GM23338 (cell line): ENCODE measurements at regions not wholly inside any gene's neighbourhood (a gene's known extent, or its start where the extent isn't known, plus 50 kb on each side); places are given as distances from the start of the nearest gene placed in this dataset.

Source experiments
- ATAC-seq: fragments of 200-7000 bp; cut with Tn5 transposase; 3 replicates; pipeline ENCODE4 v1.9.1; 2020
- DNase-seq: peaks from one replicate; pipeline ENCODE4 v3.0.0-alpha.2; 2015; ENCODE audit warnings: low spot score
- H2AFZ ChIP-seq: fragments of 200-600 bp; sonication (generic); 2 replicates; pipeline ENCODE4 v1.8.0; 2016; ENCODE audit warnings: antibody characterized with exemption, mild to moderate bottlenecking, moderate library complexity
- H3F3A ChIP-seq: fragments of 200-600 bp; sonication (generic); replicated peaks from 2 replicates; pipeline ENCODE4 v1.8.0; 2017; ENCODE audit warnings: antibody characterized with exemption, mixed run types, low read depth
- H3K27ac ChIP-seq: fragments of 200-600 bp; sonication (generic); 2 replicates; pipeline ENCODE4 v1.6.1; 2016; ENCODE audit warnings: low read depth
- H3K27me3 ChIP-seq: fragments of 200-600 bp; sonication (generic); 2 replicates; pipeline ENCODE4 v1.8.0; 2016; ENCODE audit warnings: mild to moderate bottlenecking, mixed run types, moderate library complexity; ENCODE audit not compliant: insufficient read depth
- H3K36me3 ChIP-seq: fragments of 200-600 bp; sonication (generic); 2 replicates; pipeline ENCODE4 v1.8.0; 2016; ENCODE audit warnings: mild to moderate bottlenecking; ENCODE audit not compliant: insufficient read depth
- H3K4me1 ChIP-seq: fragments of 200-600 bp; sonication (generic); 2 replicates; pipeline ENCODE4 v1.8.0; 2016; ENCODE audit warnings: mild to moderate bottlenecking, moderate library complexity; ENCODE audit not compliant: insufficient read depth
- H3K4me2 ChIP-seq: fragments of 200-600 bp; sonication (generic); 2 replicates; pipeline ENCODE4 v1.7.1; 2017; ENCODE audit warnings: mixed run types
- H3K4me3 ChIP-seq: fragments of 200-600 bp; sonication (generic); 2 replicates; pipeline ENCODE4 v1.6.1; 2016; ENCODE audit warnings: mixed run types
- H3K79me2 ChIP-seq: fragments of 200-600 bp; sonication (generic); replicated peaks from 2 replicates; pipeline ENCODE4 v1.8.0; 2017; ENCODE audit warnings: mild to moderate bottlenecking; ENCODE audit not compliant: insufficient read depth
- H3K9me2 ChIP-seq: fragments of 200-600 bp; sonication (generic); 2 replicates; pipeline ENCODE4 v1.8.0; 2017; ENCODE audit not compliant: insufficient read depth
- H4K20me1 ChIP-seq: fragments of 200-600 bp; sonication (generic); replicated peaks from 2 replicates; pipeline ENCODE4 v1.8.0; 2017; ENCODE audit warnings: mild to moderate bottlenecking; ENCODE audit not compliant: insufficient read depth
- H3K27ac Mint-ChIP-seq: 2 replicates; pipeline ENCODE4 v1.8.0; 2020; ENCODE audit warnings: inconsistent platforms, mild to moderate bottlenecking, moderate library complexity, mixed read lengths
- H3K27me3 Mint-ChIP-seq: 3 replicates; pipeline ENCODE4 v1.8.0; 2022; ENCODE audit warnings: low read depth, mild to moderate bottlenecking, moderate library complexity, mixed read lengths, inconsistent platforms; ENCODE audit not compliant: insufficient read depth, poor library complexity
- H3K36me3 Mint-ChIP-seq: 3 replicates; pipeline ENCODE4 v1.8.0; 2021; ENCODE audit warnings: low read depth, mild to moderate bottlenecking, inconsistent platforms, moderate library complexity, mixed read lengths
- H3K4me1 Mint-ChIP-seq: 3 replicates; pipeline ENCODE4 v1.8.0; 2020; ENCODE audit warnings: mild to moderate bottlenecking, inconsistent platforms, mixed read lengths
- H3K4me3 Mint-ChIP-seq: 3 replicates; pipeline ENCODE4 v1.8.0; 2021; ENCODE audit warnings: moderate library complexity, mild to moderate bottlenecking, inconsistent platforms, mixed read lengths
- H3K9me3 Mint-ChIP-seq: 3 replicates; pipeline ENCODE4 v1.8.0; 2020; ENCODE audit warnings: moderate library complexity, mild to moderate bottlenecking, inconsistent platforms, mixed read lengths
- CREB1 ChIP-seq: fragments of 250-450 bp; sonication (Bioruptor Pico); IDR thresholded peaks from 2 replicates; pipeline ENCODE4 v1.5.0; 2020; ENCODE audit warnings: low read depth, mild to moderate bottlenecking, moderate library complexity
- EZH2 ChIP-seq: fragments of 200-600 bp; sonication (generic); IDR thresholded peaks from one replicate; pipeline ENCODE4 v1.8.0; 2017; ENCODE audit warnings: antibody characterized with exemption, mild to moderate bottlenecking, low read depth; ENCODE audit not compliant: unreplicated experiment
- EZH2phosphoT487 ChIP-seq: fragments of 200-600 bp; sonication (generic); IDR thresholded peaks from one replicate; pipeline ENCODE4 v1.8.1; 2018; ENCODE audit warnings: antibody characterized with exemption; ENCODE audit not compliant: unreplicated experiment
- JUNB ChIP-seq: IDR thresholded peaks from one replicate; pipeline ENCODE4 v1.6.1; 2016; ENCODE audit warnings: antibody characterized with exemption; ENCODE audit not compliant: unreplicated experiment
- NANOG ChIP-seq: IDR thresholded peaks from 2 replicates; pipeline ENCODE4 v1.6.1; 2016; ENCODE audit warnings: antibody characterized with exemption, borderline replicate concordance
- POLR2AphosphoS5 ChIP-seq: IDR thresholded peaks from 2 replicates; pipeline ENCODE4 v1.6.1; 2016; ENCODE audit warnings: antibody characterized with exemption, low read depth
- REST ChIP-seq: IDR thresholded peaks from one replicate; pipeline ENCODE4 v1.6.1; 2018; ENCODE audit warnings: antibody characterized with exemption; ENCODE audit not compliant: unreplicated experiment
- STAT1 ChIP-seq: IDR thresholded peaks from one replicate; pipeline ENCODE4 v1.6.1; 2016; ENCODE audit warnings: antibody characterized with exemption; ENCODE audit not compliant: unreplicated experiment
- ZNF114 ChIP-seq: fragments of 250-450 bp; sonication (Bioruptor Pico); IDR thresholded peaks from 2 replicates; pipeline ENCODE4 v1.5.0; 2020; ENCODE audit warnings: mild to moderate bottlenecking, moderate library complexity
- ZNF331 ChIP-seq: fragments of 250-450 bp; sonication (Bioruptor Pico); IDR thresholded peaks from 2 replicates; pipeline ENCODE4 v1.5.0; 2020; ENCODE audit warnings: low read depth, mild to moderate bottlenecking, moderate library complexity
- TF ChIP-seq, protein P1 (sequence below): fragments of 250-450 bp; sonication (Bioruptor Pico); IDR thresholded peaks from 2 replicates; pipeline ENCODE4 v1.5.0; 2020; ENCODE audit warnings: mild to moderate bottlenecking, moderate library complexity
- TF ChIP-seq, protein P2 (sequence below): IDR thresholded peaks from 2 replicates; pipeline ENCODE4 v1.6.1; 2016; ENCODE audit warnings: antibody characterized with exemption
- TF ChIP-seq, protein P3 (sequence below), 2 experiments: fragments of 200-600 bp in 1 of 2; sonication (generic) in 1 of 2; conservative IDR thresholded peaks; 2 replicates each; pipeline versions ENCODE4 v1.5.1 to v1.6.1; 2016 to 2017; ENCODE audit warnings: antibody characterized with exemption in 2 of 2, low read depth in 2 of 2, mild to moderate bottlenecking in 2 of 2, moderate library complexity in 1 of 2

GRCh38 chr3:19798324-19798723, 135.7 kb downstream of the EFHB start:
- Histone ChIP-seq H3K9me2 (no peaks in the 10 kb centered on the region), H4K20me1 (no peaks in the 10 kb centered on the region), H3K79me2 (no peaks in the 10 kb centered on the region), H3F3A (no peaks in the 10 kb centered on the region), H3K4me1 (no peaks in the 10 kb centered on the region), H3K4me3 (no peak overlapping the region), H3K4me2 (no peak overlapping the region), H3K36me3 (no peaks in the 10 kb centered on the region), H3K27ac (no peak overlapping the region), H2AFZ (no peak overlapping the region), H3K27me3 (no peaks in the 10 kb centered on the region)
- no peaks in the 10 kb centered on the region for H3K4me1 Mint-ChIP-seq
- H3K4me3 Mint-ChIP-seq: no peak overlapping the region
- H3K36me3 Mint-ChIP-seq: peaks cover 27% of the 10 kb centered on the region
- ATAC-seq: no peak
- TF ChIP-seq REST (no peak), CREB1 (no peak), EZH2 (no peak), NANOG (no peak), JUNB (no peak), EZH2phosphoT487 (no peak), ZNF331 (CRISPR knock-in tag) (no peak), POLR2AphosphoS5 (no peak), ZNF114 (CRISPR knock-in tag) (no peak), STAT1 (no peak)
- TF ChIP-seq, protein P1, sequence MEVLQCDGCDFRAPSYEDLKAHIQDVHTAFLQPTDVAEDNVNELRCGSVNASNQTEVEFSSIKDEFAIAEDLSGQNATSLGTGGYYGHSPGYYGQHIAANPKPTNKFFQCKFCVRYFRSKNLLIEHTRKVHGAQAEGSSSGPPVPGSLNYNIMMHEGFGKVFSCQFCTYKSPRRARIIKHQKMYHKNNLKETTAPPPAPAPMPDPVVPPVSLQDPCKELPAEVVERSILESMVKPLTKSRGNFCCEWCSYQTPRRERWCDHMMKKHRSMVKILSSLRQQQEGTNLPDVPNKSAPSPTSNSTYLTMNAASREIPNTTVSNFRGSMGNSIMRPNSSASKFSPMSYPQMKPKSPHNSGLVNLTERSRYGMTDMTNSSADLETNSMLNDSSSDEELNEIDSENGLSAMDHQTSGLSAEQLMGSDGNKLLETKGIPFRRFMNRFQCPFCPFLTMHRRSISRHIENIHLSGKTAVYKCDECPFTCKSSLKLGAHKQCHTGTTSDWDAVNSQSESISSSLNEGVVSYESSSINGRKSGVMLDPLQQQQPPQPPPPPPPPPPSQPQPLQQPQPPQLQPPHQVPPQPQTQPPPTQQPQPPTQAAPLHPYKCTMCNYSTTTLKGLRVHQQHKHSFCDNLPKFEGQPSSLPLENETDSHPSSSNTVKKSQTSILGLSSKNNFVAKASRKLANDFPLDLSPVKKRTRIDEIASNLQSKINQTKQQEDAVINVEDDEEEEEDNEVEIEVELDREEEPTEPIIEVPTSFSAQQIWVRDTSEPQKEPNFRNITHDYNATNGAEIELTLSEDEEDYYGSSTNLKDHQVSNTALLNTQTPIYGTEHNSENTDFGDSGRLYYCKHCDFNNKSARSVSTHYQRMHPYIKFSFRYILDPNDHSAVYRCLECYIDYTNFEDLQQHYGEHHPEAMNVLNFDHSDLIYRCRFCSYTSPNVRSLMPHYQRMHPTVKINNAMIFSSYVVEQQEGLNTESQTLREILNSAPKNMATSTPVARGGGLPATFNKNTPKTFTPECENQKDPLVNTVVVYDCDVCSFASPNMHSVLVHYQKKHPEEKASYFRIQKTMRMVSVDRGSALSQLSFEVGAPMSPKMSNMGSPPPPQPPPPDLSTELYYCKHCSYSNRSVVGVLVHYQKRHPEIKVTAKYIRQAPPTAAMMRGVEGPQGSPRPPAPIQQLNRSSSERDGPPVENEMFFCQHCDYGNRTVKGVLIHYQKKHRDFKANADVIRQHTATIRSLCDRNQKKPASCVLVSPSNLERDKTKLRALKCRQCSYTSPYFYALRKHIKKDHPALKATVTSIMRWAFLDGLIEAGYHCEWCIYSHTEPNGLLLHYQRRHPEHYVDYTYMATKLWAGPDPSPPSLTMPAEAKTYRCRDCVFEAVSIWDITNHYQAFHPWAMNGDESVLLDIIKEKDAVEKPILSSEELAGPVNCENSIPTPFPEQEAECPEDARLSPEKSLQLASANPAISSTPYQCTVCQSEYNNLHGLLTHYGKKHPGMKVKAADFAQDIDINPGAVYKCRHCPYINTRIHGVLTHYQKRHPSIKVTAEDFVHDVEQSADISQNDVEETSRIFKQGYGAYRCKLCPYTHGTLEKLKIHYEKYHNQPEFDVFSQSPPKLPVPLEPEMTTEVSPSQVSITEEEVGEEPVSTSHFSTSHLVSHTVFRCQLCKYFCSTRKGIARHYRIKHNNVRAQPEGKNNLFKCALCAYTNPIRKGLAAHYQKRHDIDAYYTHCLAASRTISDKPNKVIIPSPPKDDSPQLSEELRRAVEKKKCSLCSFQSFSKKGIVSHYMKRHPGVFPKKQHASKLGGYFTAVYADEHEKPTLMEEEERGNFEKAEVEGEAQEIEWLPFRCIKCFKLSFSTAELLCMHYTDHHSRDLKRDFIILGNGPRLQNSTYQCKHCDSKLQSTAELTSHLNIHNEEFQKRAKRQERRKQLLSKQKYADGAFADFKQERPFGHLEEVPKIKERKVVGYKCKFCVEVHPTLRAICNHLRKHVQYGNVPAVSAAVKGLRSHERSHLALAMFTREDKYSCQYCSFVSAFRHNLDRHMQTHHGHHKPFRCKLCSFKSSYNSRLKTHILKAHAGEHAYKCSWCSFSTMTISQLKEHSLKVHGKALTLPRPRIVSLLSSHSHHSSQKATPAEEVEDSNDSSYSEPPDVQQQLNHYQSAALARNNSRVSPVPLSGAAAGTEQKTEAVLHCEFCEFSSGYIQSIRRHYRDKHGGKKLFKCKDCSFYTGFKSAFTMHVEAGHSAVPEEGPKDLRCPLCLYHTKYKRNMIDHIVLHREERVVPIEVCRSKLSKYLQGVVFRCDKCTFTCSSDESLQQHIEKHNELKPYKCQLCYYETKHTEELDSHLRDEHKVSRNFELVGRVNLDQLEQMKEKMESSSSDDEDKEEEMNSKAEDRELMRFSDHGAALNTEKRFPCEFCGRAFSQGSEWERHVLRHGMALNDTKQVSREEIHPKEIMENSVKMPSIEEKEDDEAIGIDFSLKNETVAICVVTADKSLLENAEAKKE: no peak
- TF ChIP-seq, protein P2, sequence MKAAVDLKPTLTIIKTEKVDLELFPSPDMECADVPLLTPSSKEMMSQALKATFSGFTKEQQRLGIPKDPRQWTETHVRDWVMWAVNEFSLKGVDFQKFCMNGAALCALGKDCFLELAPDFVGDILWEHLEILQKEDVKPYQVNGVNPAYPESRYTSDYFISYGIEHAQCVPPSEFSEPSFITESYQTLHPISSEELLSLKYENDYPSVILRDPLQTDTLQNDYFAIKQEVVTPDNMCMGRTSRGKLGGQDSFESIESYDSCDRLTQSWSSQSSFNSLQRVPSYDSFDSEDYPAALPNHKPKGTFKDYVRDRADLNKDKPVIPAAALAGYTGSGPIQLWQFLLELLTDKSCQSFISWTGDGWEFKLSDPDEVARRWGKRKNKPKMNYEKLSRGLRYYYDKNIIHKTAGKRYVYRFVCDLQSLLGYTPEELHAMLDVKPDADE: no peak
- TF ChIP-seq, protein P3, sequence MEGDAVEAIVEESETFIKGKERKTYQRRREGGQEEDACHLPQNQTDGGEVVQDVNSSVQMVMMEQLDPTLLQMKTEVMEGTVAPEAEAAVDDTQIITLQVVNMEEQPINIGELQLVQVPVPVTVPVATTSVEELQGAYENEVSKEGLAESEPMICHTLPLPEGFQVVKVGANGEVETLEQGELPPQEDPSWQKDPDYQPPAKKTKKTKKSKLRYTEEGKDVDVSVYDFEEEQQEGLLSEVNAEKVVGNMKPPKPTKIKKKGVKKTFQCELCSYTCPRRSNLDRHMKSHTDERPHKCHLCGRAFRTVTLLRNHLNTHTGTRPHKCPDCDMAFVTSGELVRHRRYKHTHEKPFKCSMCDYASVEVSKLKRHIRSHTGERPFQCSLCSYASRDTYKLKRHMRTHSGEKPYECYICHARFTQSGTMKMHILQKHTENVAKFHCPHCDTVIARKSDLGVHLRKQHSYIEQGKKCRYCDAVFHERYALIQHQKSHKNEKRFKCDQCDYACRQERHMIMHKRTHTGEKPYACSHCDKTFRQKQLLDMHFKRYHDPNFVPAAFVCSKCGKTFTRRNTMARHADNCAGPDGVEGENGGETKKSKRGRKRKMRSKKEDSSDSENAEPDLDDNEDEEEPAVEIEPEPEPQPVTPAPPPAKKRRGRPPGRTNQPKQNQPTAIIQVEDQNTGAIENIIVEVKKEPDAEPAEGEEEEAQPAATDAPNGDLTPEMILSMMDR (conservative IDR thresholded peaks at IDR 0.05; ENCODE audit: low read depth in 2 of 2): no peak
- DNase-seq: no peak
- H3K27me3 Mint-ChIP-seq: no peaks in the 10 kb centered on the region
- no peak overlapping the region for H3K27ac Mint-ChIP-seq
- H3K9me3 Mint-ChIP-seq: peaks cover 36% of the 10 kb centered on the region
